ENCODE measurements at regions not wholly inside any gene's neighbourhood (a gene's known extent, or its start where the extent isn't known, plus 50 kb on each side); places are given as distances from the start of the nearest gene placed in this dataset.

DNA sequence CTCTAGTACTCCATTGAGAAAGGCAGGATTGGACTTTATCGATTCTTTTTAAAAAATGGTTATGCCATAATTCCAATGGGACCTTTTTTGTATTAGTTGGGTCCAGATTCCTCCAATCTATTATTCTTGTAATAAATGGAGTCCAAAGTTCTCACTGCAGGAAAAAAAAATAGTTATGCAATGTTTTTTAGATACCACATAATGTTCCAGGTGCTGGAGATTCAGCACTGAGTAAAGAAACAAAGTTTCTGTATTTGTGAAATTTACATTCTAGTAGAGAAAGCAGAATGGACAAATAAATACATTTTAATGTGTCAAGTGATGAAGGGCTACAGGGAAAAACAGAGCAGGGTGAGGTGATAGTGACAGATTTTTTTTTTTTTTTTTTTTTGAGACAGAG, 78.5 kb upstream of the MYCN start:
- no peaks in the 10 kb centered on the region for H3K9me3 ChIP-seq
- no peak overlapping the region for H3K27ac ChIP-seq
- no peak for DNase-seq (ENCODE audit: low spot score in 2 of 2)
- H3K4me1 ChIP-seq, result no peaks in the 10 kb centered on the region
- intact Hi-C loops (cut with DNase I; ENCODE audit: low total_unique reads), result no loop called here
- H3K36me3 ChIP-seq, result no peaks in the 10 kb centered on the region
- TF ChIP-seq POLR2A (IDR thresholded peaks at IDR 0.05) (no peak), POLR2AphosphoS5 (IDR thresholded peaks at IDR 0.05) (no peak)
- TF ChIP-seq, protein P1, sequence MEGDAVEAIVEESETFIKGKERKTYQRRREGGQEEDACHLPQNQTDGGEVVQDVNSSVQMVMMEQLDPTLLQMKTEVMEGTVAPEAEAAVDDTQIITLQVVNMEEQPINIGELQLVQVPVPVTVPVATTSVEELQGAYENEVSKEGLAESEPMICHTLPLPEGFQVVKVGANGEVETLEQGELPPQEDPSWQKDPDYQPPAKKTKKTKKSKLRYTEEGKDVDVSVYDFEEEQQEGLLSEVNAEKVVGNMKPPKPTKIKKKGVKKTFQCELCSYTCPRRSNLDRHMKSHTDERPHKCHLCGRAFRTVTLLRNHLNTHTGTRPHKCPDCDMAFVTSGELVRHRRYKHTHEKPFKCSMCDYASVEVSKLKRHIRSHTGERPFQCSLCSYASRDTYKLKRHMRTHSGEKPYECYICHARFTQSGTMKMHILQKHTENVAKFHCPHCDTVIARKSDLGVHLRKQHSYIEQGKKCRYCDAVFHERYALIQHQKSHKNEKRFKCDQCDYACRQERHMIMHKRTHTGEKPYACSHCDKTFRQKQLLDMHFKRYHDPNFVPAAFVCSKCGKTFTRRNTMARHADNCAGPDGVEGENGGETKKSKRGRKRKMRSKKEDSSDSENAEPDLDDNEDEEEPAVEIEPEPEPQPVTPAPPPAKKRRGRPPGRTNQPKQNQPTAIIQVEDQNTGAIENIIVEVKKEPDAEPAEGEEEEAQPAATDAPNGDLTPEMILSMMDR (IDR thresholded peaks at IDR 0.05), result no peak
- H3K27me3 ChIP-seq, result no peaks in the 10 kb centered on the region
- H3K4me3 ChIP-seq, result no peak overlapping the region

DNA sequence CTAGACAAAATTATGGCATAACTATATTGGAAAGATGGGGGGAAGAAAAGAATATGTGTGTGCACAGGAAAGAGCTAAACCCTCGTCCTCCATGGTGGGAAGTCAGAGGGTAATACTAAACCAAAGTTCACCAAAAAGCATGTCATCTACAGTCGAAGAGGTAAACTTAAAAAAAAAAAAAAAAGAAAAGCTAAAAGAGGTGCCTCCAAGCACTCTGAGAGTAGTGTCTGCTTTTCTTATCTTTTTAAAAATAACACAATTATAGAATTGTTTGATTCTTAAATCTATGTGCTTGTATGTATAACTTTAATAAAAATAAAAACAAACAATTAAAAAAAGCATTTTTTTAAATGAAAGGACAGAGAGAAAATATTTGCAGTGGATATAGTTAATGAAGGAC, 77.3 kb upstream of the MYCN start:
- no peak for DNase-seq (ENCODE audit: low spot score in 2 of 2)
- Histone ChIP-seq H3K27ac (no peak overlapping the region), H3K27me3 (no peaks in the 10 kb centered on the region), H3K36me3 (no peaks in the 10 kb centered on the region), H3K4me3 (no peak overlapping the region), H3K9me3 (peaks cover 0 to 8% of the 10 kb centered on the region in 2 donors), H3K4me1 (no peaks in the 10 kb centered on the region)
- TF ChIP-seq, protein P1 (IDR thresholded peaks at IDR 0.05), result no peak
- TF ChIP-seq POLR2AphosphoS5 (IDR thresholded peaks at IDR 0.05) (no peak), POLR2A (IDR thresholded peaks at IDR 0.05) (no peak)
- intact Hi-C loops (cut with DNase I; ENCODE audit: low total_unique reads), result no loop called here

DNA sequence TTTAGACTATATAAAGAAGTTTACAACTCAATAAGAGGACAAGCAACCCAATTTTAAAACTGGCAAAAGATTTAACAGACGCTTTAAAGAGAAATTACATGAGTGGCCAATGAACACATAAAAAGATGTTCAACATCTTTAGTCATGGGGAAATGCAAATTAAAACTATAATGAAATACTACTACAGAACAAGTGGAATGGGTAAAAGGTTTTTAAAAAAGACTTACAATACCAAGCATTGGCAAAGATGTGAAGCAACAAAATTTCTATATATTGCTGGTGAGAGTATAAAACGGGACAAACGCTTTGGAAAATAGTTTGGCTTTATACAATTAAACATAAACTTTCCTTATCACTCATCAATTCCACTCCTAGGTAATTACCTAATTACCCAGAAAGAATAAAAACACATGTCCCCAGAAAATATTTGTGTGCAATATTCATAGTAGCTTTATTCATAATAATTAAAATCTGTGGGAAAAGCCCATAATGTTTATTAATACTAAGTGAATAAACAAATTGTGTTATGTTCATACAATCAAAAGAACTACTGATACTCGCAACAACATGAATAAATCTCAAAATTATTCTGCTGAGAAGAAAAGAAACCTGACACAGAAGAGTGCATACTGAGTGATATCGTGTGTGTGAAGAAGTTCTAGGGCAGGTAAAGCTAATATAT, 76.7 kb upstream of the MYCN start:
- intact Hi-C loops (cut with DNase I; ENCODE audit: low total_unique reads), result no loop called here
- Histone ChIP-seq H3K27me3 (no peaks in the 10 kb centered on the region), H3K4me1 (no peaks in the 10 kb centered on the region), H3K27ac (no peak overlapping the region), H3K36me3 (no peaks in the 10 kb centered on the region), H3K9me3 (peaks cover 0 to 8% of the 10 kb centered on the region in 2 donors), H3K4me3 (no peak overlapping the region)
- DNase-seq (ENCODE audit: low spot score in 2 of 2), result no peak
- TF ChIP-seq POLR2A (IDR thresholded peaks at IDR 0.05) (no peak), POLR2AphosphoS5 (IDR thresholded peaks at IDR 0.05) (no peak)
- TF ChIP-seq, protein P1 (IDR thresholded peaks at IDR 0.05), result no peak

DNA sequence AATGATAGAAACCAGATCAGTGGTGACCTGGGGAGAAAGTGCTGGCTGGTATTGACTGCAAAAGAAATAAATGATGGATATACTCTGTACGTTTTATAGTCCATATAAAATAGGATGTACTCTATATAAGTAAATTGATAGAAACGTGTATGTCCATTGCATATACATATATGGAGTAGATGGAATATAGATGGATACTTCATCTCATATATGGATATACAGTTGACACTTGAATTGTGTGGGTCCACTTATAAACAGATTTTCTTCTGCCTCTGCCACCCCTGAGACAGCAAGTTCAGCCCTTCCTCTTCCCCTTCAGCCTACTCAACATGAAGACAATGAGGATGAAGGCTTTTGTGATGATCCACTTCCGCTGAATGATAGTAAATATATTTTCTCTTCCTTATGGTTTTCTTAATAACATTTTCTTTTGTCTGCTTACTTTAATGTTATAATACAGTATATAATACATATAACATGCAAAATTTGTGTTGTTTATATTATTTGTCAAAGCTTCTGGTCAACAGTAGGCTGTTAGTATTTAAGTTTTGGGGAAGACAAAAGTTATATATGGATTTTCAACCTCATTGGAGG, 76.1 kb upstream of the MYCN start:
- intact Hi-C loops (cut with DNase I; ENCODE audit: low total_unique reads), result no loop called here
- peaks cover 0 to 8% of the 10 kb centered on the region in 2 donors for H3K9me3 ChIP-seq
- H3K27ac ChIP-seq, result no peak overlapping the region
- no peak for DNase-seq (ENCODE audit: low spot score in 2 of 2)
- no peak overlapping the region for H3K4me3 ChIP-seq
- H3K27me3 ChIP-seq, result no peaks in the 10 kb centered on the region
- no peaks in the 10 kb centered on the region for H3K4me1 ChIP-seq
- TF ChIP-seq, protein P1 (IDR thresholded peaks at IDR 0.05), result no peak
- TF ChIP-seq POLR2AphosphoS5 (IDR thresholded peaks at IDR 0.05) (no peak), POLR2A (IDR thresholded peaks at IDR 0.05) (no peak)
- H3K36me3 ChIP-seq, result no peaks in the 10 kb centered on the region

DNA sequence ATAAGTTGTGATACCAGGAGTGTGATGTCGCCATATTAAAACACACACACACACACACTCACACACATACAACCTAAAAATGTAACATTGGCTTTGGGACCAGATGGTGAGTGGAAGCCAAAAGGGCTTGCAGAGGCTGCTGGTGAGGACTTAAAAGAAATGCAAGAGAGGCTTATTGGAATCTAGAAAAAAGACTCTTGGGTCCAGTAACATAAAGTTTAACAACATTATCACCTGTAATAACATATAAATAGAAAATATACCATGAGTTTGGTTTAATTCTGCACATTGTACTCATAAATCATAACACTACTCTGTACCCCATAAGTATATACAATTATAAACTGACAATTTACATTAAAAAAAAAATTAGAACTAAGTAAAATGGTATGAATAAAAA, 74.4 kb upstream of the MYCN start:
- intact Hi-C loops (cut with DNase I; ENCODE audit: low total_unique reads), result no loop called here
- Histone ChIP-seq H3K36me3 (no peaks in the 10 kb centered on the region), H3K9me3 (peaks cover 0 to 8% of the 10 kb centered on the region in 2 donors), H3K4me3 (no peak overlapping the region), H3K27ac (no peak overlapping the region), H3K4me1 (no peaks in the 10 kb centered on the region), H3K27me3 (no peaks in the 10 kb centered on the region)
- no peak for DNase-seq (ENCODE audit: low spot score in 2 of 2)
- TF ChIP-seq POLR2AphosphoS5 (IDR thresholded peaks at IDR 0.05), result no peak
- no peak for TF ChIP-seq POLR2A (IDR thresholded peaks at IDR 0.05)
- TF ChIP-seq, protein P1 (IDR thresholded peaks at IDR 0.05), result no peak
